HG03175 (cell line): ENCODE measurements at regions not wholly inside any gene's neighbourhood (a gene's known extent, or its start where the extent isn't known, plus 50 kb on each side); places are given as distances from the start of the nearest gene placed in this dataset.
"Not testable (repeated sequence)": the region's sequence is repeated elsewhere in the genome, so short reads cannot be mapped to it uniquely, and the experiment has no call there.

Experiments
- ATAC-seq: cut with Tn5 transposase; IDR thresholded peaks from one replicate; pipeline ENCODE4 v1.9.1; 2021; ENCODE audit warnings: mild to moderate bottlenecking, moderate library complexity; ENCODE audit not compliant: unreplicated experiment

GRCh38 chr4:179165000-179165738 lies 1722.9 kb upstream of the AGA start:
- no peak for ATAC-seq

- ATAC-seq: no peak
These were observed 1723.6 kb upstream of the AGA start for GRCh38 chr4:179165862-179166261.

- not testable (repeated sequence) for ATAC-seq
These were observed 1728.1 kb upstream of the AGA start for GRCh38 chr4:179170308-179170707.

- no peak for ATAC-seq
These were observed 1740.5 kb upstream of the AGA start for GRCh38 chr4:179182741-179183140.

- no peak for ATAC-seq
These were observed 1753.7 kb upstream of the AGA start for GRCh38 chr4:179195887-179196286.

- ATAC-seq: no peak
These were observed 1754.3 kb upstream of the AGA start for GRCh38 chr4:179196511-179196910.

- no peak for ATAC-seq
These were observed 1758.4 kb upstream of the AGA start for GRCh38 chr4:179200681-179201080.

- no peak for ATAC-seq
These were observed 1783.4 kb upstream of the AGA start for GRCh38 chr4:179225594-179225993.

GRCh38 chr4:179248821-179249220 lies 1806.6 kb upstream of the AGA start:
- no peak for ATAC-seq

GRCh38 chr4:179268791-179269190 lies 1826.6 kb upstream of the AGA start:
- no peak for ATAC-seq

- ATAC-seq: no peak
These were observed 1830.0 kb upstream of the AGA start for GRCh38 chr4:179272282-179272681.

GRCh38 chr4:179278647-179279046 lies 1836.4 kb upstream of the AGA start:
- ATAC-seq: no peak

GRCh38 chr4:179285696-179286095 lies 1843.5 kb upstream of the AGA start:
- no peak for ATAC-seq

- no peak for ATAC-seq
These were observed 1849.4 kb upstream of the AGA start for GRCh38 chr4:179291657-179292056.

GRCh38 chr4:179292468-179292867 lies 1850.2 kb upstream of the AGA start:
- ATAC-seq: no peak

- ATAC-seq: peak; percentile 88
These were observed 1865.3 kb upstream of the AGA start for GRCh38 chr4:179307297-179308136.

GRCh38 chr4:179313823-179314222 lies 1871.6 kb upstream of the AGA start:
- ATAC-seq: no peak

GRCh38 chr4:179325181-179325580 lies 1882.9 kb upstream of the AGA start:
- no peak for ATAC-seq

- ATAC-seq: no peak
These were observed 1886.4 kb upstream of the AGA start for GRCh38 chr4:179328627-179329026.

- no peak for ATAC-seq
These were observed 1889.1 kb upstream of the AGA start for GRCh38 chr4:179331362-179331761.

- no peak for ATAC-seq
These were observed 1902.6 kb upstream of the AGA start for GRCh38 chr4:179344861-179345260.

- ATAC-seq: no peak
These were observed 1910.0 kb upstream of the AGA start for GRCh38 chr4:179352221-179352620.
